Embryonic facial prominence (tissue), 1 donor: ENCODE measurements at regions not wholly inside any gene's neighbourhood (a gene's known extent, or its start where the extent isn't known, plus 50 kb on each side); places are given as distances from the start of the nearest gene placed in this dataset.
"Not testable (repeated sequence)": the region's sequence is repeated elsewhere in the genome, so short reads cannot be mapped to it uniquely, and the experiment has no call there.

Source experiments
- DNase-seq: peaks from one replicate; pipeline ENCODE4 v3.0.0-alpha.2; 2016; ENCODE audit errors: extremely low spot score

DNA sequence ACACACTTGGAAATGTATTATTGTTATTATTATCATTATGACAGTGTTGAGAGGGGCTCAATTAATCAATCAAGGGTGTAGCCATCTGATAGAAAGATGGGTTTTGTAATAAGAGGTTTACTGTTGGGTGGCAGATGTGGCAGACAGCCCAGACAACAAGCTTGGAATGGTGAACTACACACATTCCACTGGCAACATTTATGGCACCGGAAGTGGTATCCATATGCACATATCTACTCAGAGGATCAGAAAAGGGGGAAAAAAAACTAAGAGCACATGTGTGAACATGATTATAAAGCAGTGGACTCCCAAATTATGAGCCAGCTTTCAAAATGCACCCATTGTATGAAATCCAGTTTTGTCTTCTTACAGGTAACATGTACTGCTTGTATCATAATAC is 125.9 kb upstream of the ARX start:
- DNase-seq = no peak

GRCh38 chrX:25131055-25131454 is 115.3 kb upstream of the ARX start:
- DNase-seq = no peak

DNA sequence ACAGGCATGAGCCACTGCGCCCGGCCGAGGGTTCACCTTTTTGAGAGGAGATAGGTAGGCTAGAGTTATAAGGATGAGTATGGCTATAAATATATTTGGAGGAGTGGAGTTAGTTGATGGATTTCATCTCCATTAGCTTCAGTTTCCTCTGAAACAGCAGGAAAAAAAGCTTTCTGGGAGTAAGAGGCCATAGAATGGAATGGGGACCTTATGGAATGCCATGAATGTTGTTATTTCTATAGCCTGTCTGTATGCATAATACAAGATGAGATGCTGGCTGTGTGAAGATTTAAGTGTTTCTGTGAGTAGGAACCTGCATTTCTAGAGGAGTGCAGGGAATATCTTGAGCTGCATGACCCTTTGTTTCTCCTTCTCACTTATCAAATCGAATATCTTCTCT is 114.9 kb upstream of the ARX start:
- no peak for DNase-seq

DNA sequence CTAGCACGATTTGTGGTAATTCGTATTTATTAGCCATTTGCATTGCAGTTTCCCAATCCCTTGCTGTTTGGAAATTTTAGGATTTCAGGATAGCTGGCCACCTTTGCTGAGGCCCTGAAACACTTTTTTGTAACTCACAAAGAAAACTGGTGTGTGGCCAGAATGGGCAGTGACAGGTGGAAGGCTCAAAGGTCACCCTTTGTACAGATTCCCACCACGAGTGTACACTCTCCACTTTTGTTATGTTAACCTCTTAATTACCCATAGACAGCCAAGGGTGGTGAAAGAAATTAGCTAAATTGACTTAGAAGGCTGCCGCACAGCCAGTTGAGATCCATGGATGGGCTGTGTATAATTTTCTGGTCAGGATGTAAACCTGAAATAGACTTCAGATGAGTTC is 109.7 kb upstream of the ARX start:
- no peak for DNase-seq

GRCh38 chrX:25124391-25124790 is 108.6 kb upstream of the ARX start:
- no peak for DNase-seq

GRCh38 chrX:25112156-25112555 is 96.4 kb upstream of the ARX start:
- DNase-seq = no peak

GRCh38 chrX:25108481-25108880 is 92.7 kb upstream of the ARX start:
- DNase-seq = no peak

DNA sequence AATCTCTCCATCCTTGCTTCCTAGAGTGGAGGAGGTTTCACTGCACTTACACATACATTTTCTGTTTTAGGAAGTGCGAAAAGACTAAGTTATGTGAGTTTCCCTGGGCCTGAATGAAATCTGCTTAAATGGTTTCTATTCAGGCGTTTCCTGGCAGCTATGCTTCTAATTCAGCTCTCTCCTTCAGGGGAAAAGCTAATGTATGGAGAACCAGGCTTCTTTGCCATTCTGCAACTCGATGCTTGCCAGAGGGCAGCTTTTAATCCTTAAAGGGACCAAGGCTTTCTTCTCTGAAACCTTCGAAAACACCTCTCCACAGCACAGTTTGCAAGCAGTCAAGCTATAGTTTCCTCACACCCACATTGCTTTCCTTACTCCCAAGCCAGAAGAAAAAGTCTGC is 89.5 kb upstream of the ARX start:
- DNase-seq = no peak

- no peak for DNase-seq
Observed at GRCh38 chrX:25096522-25097045, 80.8 kb upstream of the ARX start.

DNA sequence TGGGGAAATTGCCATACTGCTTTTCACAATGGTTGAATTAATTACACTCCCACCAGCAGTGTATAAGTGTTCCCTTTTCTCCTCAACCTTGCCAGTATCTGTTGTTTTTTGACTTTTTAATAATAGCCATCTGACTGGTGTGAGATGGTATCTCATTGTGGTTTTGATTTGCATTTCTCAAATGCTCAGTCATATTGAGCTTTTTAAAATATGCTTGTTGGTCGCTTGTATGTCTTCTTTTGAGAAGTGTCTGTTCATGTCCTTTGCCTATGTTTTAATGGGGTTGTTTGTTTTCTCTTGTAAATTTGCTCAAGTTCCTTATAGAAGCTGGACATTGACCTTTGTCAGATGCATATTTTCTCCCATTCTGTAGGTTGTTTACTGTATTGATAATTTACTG is 75.4 kb upstream of the ARX start:
- not testable (repeated sequence) for DNase-seq

DNA sequence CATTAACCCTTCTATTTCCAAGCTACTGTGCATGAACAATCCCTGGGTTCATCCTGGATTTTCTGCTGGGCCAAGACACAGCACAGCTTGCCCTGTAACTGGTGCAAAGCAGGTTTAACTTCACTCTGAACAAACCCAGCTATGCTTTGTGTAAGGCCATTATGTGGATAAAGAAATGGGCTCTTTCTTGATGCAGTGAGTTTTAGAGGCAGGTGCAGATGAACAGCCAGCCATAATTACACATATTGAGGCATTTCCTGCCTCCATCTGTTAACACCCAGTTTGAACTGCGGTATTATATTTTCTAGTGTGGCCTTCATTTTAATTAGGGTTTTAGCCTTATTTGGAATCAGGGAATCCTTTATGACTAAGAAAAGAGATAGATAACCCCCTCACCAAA is 68.7 kb upstream of the ARX start:
- DNase-seq = no peak

GRCh38 chrX:25083661-25084060 is 67.9 kb upstream of the ARX start:
- DNase-seq = no peak

DNA sequence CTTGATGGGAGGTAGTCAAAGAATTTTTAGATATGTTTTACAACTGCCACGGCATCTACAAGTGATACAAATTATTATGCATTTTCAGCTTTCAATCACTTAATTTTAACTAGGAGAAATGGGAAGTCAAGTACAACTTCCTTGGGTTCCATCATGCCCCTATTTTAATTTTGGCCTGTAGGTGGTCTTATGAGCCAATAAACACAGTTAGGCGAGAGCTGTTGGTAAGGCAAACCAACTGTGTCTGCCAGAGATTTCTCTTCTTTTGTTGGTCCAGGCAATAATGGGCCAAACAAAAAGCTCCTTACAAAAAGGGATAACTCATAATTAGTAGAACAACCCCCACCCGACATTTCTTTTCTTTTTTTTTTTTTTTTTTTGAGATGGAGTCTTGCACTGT is 63.3 kb upstream of the ARX start:
- no peak for DNase-seq

- DNase-seq = no peak
Observed at GRCh38 chrX:25076941-25077500, 61.3 kb upstream of the ARX start.

DNA sequence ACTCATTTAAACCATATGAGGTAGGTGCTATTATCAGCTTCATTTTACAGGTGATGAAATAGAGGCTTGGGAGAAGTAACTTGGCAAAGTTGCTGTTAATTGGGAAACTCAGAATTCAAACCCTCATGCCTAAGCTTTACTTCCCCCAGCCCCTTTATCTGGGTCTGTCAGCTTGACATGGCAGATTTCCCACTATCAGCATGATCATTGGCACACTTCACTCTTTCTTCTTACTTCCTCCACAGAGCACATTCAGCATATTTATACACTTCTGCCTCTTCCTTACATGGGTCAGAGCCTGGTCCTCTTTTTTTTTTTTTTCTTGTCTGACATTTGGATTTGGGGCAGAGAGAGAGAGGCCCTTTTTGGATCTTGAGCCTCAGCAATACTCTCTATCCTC is 56.5 kb upstream of the ARX start:
- DNase-seq = no peak

- DNase-seq = no peak
Observed at GRCh38 chrX:25070038-25070437, 54.3 kb upstream of the ARX start.

GRCh38 chrX:25069209-25069608 is 53.4 kb upstream of the ARX start:
- DNase-seq = no peak

DNA sequence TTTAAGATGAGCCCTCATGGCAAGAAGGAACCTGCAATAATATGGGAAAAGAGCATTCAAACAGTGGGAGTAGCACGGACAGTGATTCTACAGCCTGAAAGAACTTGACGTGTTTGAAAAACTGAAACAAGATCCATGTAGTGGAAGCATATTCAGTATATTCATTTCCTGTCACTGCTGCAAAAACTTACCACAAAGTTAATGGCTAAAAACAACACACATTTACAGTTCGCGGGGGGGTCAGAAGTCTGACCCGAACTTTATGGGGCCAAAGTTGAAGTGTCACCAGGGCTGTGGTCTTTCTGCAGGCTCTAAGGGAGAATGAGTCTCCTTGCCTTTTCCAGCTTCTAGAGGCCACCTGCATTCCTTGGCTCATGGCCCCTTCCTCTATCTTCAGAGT is 52.6 kb upstream of the ARX start:
- DNase-seq = no peak

DNA sequence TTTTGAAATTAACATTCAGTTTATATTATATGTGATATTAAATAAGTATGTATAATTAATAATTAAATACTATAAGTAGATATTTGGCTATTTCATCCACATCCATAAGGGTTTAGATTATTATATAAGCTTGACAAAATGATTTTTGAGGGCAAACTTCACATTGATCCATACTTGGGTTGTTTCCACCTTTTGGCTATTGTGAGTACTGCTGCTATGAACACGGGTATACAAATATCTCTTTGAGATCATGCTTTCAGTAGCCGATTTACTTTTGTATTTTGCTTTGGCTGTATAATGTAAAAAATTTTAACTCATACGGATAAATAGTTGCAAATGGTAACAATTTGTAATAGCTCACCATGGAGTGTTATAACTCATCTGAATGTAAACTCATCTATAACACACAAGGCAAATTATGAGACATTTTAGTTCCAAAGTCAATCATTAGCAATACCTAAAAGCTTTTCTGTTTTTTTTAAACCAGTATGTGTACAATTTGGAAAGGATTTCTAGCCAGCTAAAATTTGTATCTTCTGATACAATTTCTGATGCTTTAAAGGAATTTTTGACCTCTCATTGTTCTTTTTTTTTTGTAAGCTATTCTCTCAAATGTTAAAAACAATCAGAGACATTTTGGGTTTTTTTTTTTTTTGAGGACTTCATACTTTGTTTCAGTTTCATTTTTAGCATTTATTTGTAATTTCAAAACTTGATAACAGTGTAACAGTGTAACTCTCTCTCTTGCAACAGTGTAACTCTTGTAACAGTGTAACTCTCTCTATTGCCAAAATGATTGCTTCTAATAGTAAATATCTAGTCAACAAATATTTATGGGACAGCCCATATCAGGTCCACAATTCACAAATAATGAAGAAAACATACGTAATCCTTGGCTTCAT is 51.8 kb upstream of the ARX start:
- no peak for DNase-seq

- DNase-seq = no peak
Observed at GRCh38 chrX:25066131-25066530, 50.4 kb upstream of the ARX start.
